Endothelial cell of umbilical vein (primary cell): ENCODE measurements at regions not wholly inside any gene's neighbourhood (a gene's known extent, or its start where the extent isn't known, plus 50 kb on each side); places are given as distances from the start of the nearest gene placed in this dataset.

Experiments
- BruUV-seq: library from RNA; stranded (reverse); fragments of 400-500 nt; replicated peaks from 2 replicates; lab custom pipeline; 2021; lab: Mats Ljungman, UMichigan
- CTCF ChIA-PET: fragments of 300-600, 350-600 bp; sonication (Branson Sonifier 250); formaldehyde crosslinking; loops from one replicate; lab custom pipeline; 2021; ENCODE audit warnings: antibody characterized with exemption, inconsistent platforms; lab: Charles Lee
- POLR2A ChIA-PET: fragments of 300-600, 350-600 bp; sonication (Branson Sonifier 250); formaldehyde crosslinking; loops from one replicate; lab custom pipeline; 2021; ENCODE audit warnings: antibody characterized with exemption, inconsistent platforms; lab: Charles Lee
- DNase-seq: peaks from one replicate; pipeline ENCODE4 v3.0.0-alpha.2; 2011; ENCODE audit warnings: low read depth, low spot score
- FAIRE-seq: peaks from 2 replicates; lab custom pipeline; 2011; peaks lifted over from hg19 to GRCh38; lab: Jason Lieb, UNC
- H2AFZ ChIP-seq: 2 replicates; pipeline ENCODE4 v1.6.0; 2012; ENCODE audit warnings: low read depth, low read length, control low read depth, inconsistent platforms
- H3K27ac ChIP-seq: 2 replicates; pipeline ENCODE4 v1.5.1; 2011; ENCODE audit warnings: low read depth, mild to moderate bottlenecking, control low read depth, low read length, moderate library complexity; ENCODE audit not compliant: insufficient read depth
- H3K27me3 ChIP-seq, 2 experiments: 2 replicates each; pipeline versions ENCODE4 v1.6.0 to v1.6.1; 2011; ENCODE audit warnings: low read length in 2 of 2, mixed read lengths in 1 of 2; ENCODE audit not compliant: control insufficient read depth in 2 of 2, insufficient read depth in 2 of 2
- H3K36me3 ChIP-seq, 2 experiments: 2 replicates in 1 of 2; 3 replicates in 1 of 2; pipeline ENCODE4 v1.5.1; 2011; ENCODE audit warnings: low read length in 2 of 2, mild to moderate bottlenecking in 1 of 2, moderate library complexity in 1 of 2; ENCODE audit not compliant: control insufficient read depth in 2 of 2, insufficient read depth in 2 of 2; ENCODE audit errors: extremely low read depth in 1 of 2
- H3K4me1 ChIP-seq: 3 replicates; pipeline ENCODE4 v1.5.1; 2011; ENCODE audit warnings: mild to moderate bottlenecking, low read length; ENCODE audit not compliant: control insufficient read depth, insufficient read depth; ENCODE audit errors: extremely low read depth
- H3K4me2 ChIP-seq: 2 replicates; pipeline ENCODE4 v1.6.1; 2011; ENCODE audit warnings: low read length, control low read depth, mixed read lengths; ENCODE audit not compliant: insufficient read depth
- H3K4me3 ChIP-seq, 3 experiments: fragments of 200-600 bp in 1 of 3; sonication (generic), shearing (Covaris generic) in 1 of 3; replicated peaks in 1 of 3; 2 replicates each; pipeline ENCODE4 v1.5.1; 2011 to 2016; ENCODE audit warnings: control low read depth in 3 of 3, low read length in 3 of 3, mild to moderate bottlenecking in 2 of 3, inconsistent platforms in 1 of 3, low read depth in 1 of 3, moderate library complexity in 1 of 3; ENCODE audit not compliant: insufficient read depth in 1 of 3
- H3K79me2 ChIP-seq: 2 replicates; pipeline ENCODE4 v1.6.0; 2012; ENCODE audit warnings: low read length, inconsistent platforms; ENCODE audit not compliant: control insufficient read depth, insufficient read depth
- H3K9ac ChIP-seq: replicated peaks from 2 replicates; pipeline ENCODE3; 2011; ENCODE audit warnings: low read length, control low read depth; ENCODE audit not compliant: insufficient read depth; ENCODE audit errors: extremely low read depth
- H3K9me1 ChIP-seq: replicated peaks from 3 replicates; pipeline ENCODE4 v1.6.0; 2011; ENCODE audit warnings: mild to moderate bottlenecking, low read length; ENCODE audit not compliant: control insufficient read depth, insufficient read depth; ENCODE audit errors: extremely low read depth
- H3K9me3 ChIP-seq: replicated peaks from 2 replicates; pipeline ENCODE4 v1.5.1; 2012; ENCODE audit warnings: low read length, inconsistent platforms; ENCODE audit not compliant: control insufficient read depth, insufficient read depth
- H4K20me1 ChIP-seq: replicated peaks from 2 replicates; pipeline ENCODE3; 2011; ENCODE audit warnings: mild to moderate bottlenecking, low read length; ENCODE audit not compliant: control insufficient read depth, insufficient read depth; ENCODE audit errors: extremely low read depth
- CTCF ChIP-seq, 2 donors: IDR thresholded peaks; 1 replicate in 1 of 2; 2 replicates in 1 of 2; pipeline ENCODE4 v1.5.1; 2011; ENCODE audit warnings: low read length in 2 of 2, mild to moderate bottlenecking in 2 of 2, moderate library complexity in 2 of 2, control low read depth in 1 of 2, inconsistent platforms in 1 of 2, low read depth in 1 of 2; ENCODE audit not compliant: insufficient read depth in 1 of 2; ENCODE audit errors: extremely low read depth in 1 of 2
- EZH2 ChIP-seq: IDR thresholded peaks from 2 replicates; pipeline ENCODE4 v1.6.1; 2012; ENCODE audit warnings: borderline replicate concordance, low read depth, mild to moderate bottlenecking, moderate library complexity, low read length, inconsistent platforms; ENCODE audit not compliant: severe bottlenecking
- FOS ChIP-seq: IDR thresholded peaks from 2 replicates; pipeline ENCODE4 v1.6.1; 2011; ENCODE audit warnings: mild to moderate bottlenecking, low read length, moderate library complexity, borderline replicate concordance; ENCODE audit not compliant: insufficient read depth
- MAX ChIP-seq: IDR thresholded peaks from 2 replicates; pipeline ENCODE4 v1.6.1; 2011; ENCODE audit not compliant: insufficient read depth, insufficient read length
- MYC ChIP-seq: IDR thresholded peaks from one replicate; pipeline ENCODE4 v1.6.1; 2011; ENCODE audit warnings: mild to moderate bottlenecking, low read depth, low read length
- POLR2AphosphoS5 ChIP-seq: IDR thresholded peaks from 2 replicates; pipeline ENCODE4 v1.6.1; 2012; ENCODE audit warnings: low read depth, mild to moderate bottlenecking, control low read depth, low read length, moderate library complexity; ENCODE audit not compliant: insufficient read depth
- dilution Hi-C: fragments of 300-500 bp; cut with MboI; formaldehyde crosslinking; loops from one replicate; pipeline ENCODE4 v1.15.0; 2019; ENCODE audit warnings: low sequenced_read_pairs; ENCODE audit not compliant: extremely low pct_ligation_motif_present
- intact Hi-C: fragments of 100-400 bp; cut with micrococcal nuclease; formaldehyde crosslinking; loops from one replicate; pipeline ENCODE4 v1.10.0; 2022

- Histone ChIP-seq H3K36me3 (no peaks in the 10 kb centered on the region), H3K4me3 (no peak overlapping the region), H3K79me2 (no peaks in the 10 kb centered on the region), H4K20me1 (no peaks in the 10 kb centered on the region), H3K4me2 (no peak overlapping the region), H2AFZ (no peak overlapping the region), H3K9me1 (no peaks in the 10 kb centered on the region), H3K9ac (no peak overlapping the region), H3K27ac (no peak overlapping the region), H3K4me1 (no peaks in the 10 kb centered on the region), H3K9me3 (no peaks in the 10 kb centered on the region), H3K27me3 (no peaks in the 10 kb centered on the region)
- CTCF ChIA-PET = no interaction called here
- no TSS peak for BruUV-seq
- dilution Hi-C loops = no loop called here
- POLR2A ChIA-PET = no interaction called here
- DNase-seq (no peak), FAIRE-seq (no peak)
- TF ChIP-seq MAX (no peak), POLR2AphosphoS5 (no peak)
- intact Hi-C loops = no loop called here
These were observed 713.8 kb upstream of the FANCL start for GRCh38 chr2:58954880-58955385.

- dilution Hi-C loops = no loop called here
- Histone ChIP-seq H3K27me3 (no peaks in the 10 kb centered on the region), H3K9me1 (no peaks in the 10 kb centered on the region), H3K27ac (no peak overlapping the region), H3K36me3 (no peaks in the 10 kb centered on the region), H3K4me1 (no peaks in the 10 kb centered on the region), H4K20me1 (no peaks in the 10 kb centered on the region), H3K9ac (no peak overlapping the region), H3K4me3 (no peak overlapping the region), H3K9me3 (no peaks in the 10 kb centered on the region), H2AFZ (no peak overlapping the region), H3K79me2 (no peaks in the 10 kb centered on the region), H3K4me2 (no peak overlapping the region)
- ChIA-PET CTCF (no interaction called here), POLR2A (no interaction called here)
- BruUV-seq = no TSS peak
- no peak for FAIRE-seq
- TF ChIP-seq FOS (no peak), MYC (no peak), MAX (no peak), CTCF (IDR thresholded peaks at IDR 0.05; ENCODE audit: extremely low read depth in 1 of 2, insufficient read depth in 1 of 2, low read depth in 1 of 2, low read length in 2 of 2) (no peak), EZH2 (no peak)
- intact Hi-C loops = no loop called here
- DNase-seq = no peak
These were observed 710.6 kb upstream of the FANCL start for GRCh38 chr2:58951722-58952121.
